ENCODE measurements at regions not wholly inside any gene's neighbourhood (a gene's known extent, or its start where the extent isn't known, plus 50 kb on each side); places are given as distances from the start of the nearest gene placed in this dataset.

DNA sequence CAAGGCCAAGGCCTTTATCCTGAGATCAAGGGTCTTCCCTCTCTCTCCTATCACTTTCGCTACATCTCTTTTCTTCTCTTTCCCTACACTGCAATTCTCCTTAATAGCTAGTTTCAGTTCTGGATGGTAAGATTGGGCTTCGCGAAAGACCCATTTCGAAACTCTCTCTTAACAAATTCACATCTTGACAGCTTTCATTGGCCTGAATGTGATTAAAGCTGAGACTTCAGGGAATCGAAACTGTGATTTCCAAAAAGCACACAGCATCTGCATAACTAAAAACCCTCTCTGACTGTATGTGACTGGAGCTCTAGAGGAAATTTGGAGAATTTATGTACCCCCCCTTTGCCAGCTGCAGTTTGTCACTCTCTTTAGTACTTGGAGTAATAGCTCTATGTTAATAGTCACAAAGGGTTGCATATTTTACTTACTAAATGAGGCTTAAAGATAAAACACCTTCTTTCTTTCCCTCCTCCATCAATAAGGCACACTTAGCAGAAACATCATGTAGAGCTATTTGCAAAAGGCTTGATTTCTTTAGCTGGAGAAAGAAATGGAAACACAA lies 105.3 kb upstream of the FAM20A start:
- TF ChIP-seq, protein P1, sequence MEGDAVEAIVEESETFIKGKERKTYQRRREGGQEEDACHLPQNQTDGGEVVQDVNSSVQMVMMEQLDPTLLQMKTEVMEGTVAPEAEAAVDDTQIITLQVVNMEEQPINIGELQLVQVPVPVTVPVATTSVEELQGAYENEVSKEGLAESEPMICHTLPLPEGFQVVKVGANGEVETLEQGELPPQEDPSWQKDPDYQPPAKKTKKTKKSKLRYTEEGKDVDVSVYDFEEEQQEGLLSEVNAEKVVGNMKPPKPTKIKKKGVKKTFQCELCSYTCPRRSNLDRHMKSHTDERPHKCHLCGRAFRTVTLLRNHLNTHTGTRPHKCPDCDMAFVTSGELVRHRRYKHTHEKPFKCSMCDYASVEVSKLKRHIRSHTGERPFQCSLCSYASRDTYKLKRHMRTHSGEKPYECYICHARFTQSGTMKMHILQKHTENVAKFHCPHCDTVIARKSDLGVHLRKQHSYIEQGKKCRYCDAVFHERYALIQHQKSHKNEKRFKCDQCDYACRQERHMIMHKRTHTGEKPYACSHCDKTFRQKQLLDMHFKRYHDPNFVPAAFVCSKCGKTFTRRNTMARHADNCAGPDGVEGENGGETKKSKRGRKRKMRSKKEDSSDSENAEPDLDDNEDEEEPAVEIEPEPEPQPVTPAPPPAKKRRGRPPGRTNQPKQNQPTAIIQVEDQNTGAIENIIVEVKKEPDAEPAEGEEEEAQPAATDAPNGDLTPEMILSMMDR (IDR thresholded peaks at IDR 0.05), result no peak
- TF ChIP-seq POLR2A (IDR thresholded peaks at IDR 0.05), result no peak

Data from sigmoid colon (tissue), 3 donors.